ENCODE measurements at regions not wholly inside any gene's neighbourhood (a gene's known extent, or its start where the extent isn't known, plus 50 kb on each side); places are given as distances from the start of the nearest gene placed in this dataset.

DNA sequence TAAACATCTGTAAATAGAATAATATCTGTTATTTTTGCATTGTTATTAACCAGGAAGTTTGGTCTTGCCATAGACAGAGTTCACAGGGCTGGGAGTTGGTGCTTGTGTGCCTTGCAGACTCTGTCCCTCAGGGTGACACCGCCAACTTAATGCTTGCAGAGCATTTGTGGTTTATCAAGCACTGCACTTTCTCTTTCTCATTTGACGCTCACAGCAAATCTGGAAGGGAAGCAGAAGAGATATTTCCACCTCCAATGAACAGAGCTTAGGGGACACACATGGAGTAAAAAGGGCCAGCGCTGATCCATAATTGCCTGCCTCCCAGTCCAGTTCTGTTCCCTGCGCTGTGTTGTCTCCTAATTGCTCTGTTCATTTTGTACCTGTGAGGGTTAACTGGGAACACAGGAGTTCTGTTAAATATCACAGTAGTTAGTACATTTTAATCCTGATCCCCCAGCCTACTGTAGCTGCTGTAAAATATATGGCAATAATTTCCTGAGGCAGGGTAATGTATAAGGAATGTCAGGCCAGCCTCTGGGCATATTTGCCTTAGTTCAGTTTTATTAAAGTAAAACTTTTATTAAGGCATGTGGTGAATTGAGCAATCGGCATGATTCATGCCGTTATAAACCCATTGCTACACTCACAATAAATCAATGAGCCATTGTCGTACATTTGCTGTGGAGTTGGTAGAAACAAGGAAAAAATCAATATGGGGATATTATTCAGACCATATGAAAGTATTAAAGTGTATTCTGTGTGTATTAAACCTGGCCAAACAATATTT is 182.5 kb upstream of the OSR1 start:
- DNase-seq = no peak

- DNase-seq = no peak
Measured at GRCh38 chr2:19538411-19538963, 180.1 kb upstream of the OSR1 start.

- no peak for DNase-seq
Measured at GRCh38 chr2:19536136-19536535, 177.7 kb upstream of the OSR1 start.

DNA sequence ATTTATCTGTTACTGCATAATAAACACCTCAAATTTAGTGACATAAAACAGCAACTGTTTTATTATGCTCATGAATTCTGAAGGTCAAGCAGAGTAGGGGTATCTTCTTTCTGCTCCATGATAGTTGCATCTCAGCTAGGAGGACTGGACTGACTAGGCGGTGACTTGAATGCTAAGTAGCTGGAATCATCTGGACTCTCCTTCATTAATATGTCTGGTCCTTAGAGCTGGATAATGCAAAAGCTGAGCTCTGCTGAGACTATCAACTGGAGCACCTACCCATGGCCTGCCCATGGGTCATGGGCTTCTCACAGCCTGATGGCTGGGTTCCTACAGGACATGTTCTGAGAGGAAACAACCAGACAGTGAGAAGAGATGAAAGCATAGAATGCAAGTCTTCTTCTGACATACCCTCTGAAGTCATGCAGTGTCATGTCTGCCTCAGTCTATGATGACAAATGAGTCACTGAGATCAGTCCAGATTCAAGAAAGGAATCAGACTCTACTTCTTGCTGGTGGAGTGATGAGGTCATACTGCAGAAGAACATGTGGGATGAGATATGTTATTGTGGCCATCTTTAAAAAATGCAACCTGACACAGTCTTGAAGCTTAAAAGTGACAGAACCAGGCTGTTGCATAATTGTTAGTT is 174.2 kb upstream of the OSR1 start:
- no peak for DNase-seq

GRCh38 chr2:19529677-19530076 is 171.3 kb upstream of the OSR1 start:
- no peak for DNase-seq

DNA sequence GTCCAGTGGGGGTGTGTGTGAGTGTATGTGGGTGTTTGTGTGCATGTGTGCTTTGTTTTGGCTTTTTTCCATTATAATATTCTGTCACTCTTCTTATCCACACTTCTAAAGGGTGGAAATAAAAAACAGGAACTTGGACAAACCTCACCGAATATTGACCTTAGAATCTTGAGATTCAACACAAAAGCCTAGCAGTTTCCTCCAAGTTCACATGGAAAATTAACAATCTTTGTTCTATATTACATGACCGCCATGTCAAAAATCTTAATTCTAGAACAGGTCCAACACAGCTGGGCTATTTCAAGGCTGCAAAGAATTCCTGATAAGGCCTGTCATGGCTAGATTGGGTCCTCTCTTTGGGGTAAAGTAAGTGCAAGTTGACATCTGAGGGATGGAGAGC is 169.3 kb upstream of the OSR1 start:
- DNase-seq = no peak

DNA sequence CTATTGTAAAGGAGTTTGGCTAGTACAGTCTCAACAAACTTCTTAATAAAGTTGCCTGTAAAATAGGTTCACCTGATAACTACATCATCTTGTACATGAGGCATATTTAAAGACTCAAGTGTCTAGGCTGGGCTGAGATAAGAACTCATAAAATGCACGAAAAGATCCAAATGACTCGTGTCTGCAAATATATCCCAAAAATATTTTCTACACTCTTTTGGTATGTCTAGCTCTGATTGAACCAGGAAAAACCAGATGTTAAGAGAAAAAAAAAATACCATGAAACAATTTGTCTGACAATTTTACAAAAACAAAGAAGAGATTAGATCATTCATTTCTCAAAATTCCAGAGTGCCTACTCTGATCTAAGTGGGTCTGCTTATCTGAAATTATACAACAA is 166.9 kb upstream of the OSR1 start:
- no peak for DNase-seq

- DNase-seq = no peak
Measured at GRCh38 chr2:19519045-19519444, 160.6 kb upstream of the OSR1 start.

DNA sequence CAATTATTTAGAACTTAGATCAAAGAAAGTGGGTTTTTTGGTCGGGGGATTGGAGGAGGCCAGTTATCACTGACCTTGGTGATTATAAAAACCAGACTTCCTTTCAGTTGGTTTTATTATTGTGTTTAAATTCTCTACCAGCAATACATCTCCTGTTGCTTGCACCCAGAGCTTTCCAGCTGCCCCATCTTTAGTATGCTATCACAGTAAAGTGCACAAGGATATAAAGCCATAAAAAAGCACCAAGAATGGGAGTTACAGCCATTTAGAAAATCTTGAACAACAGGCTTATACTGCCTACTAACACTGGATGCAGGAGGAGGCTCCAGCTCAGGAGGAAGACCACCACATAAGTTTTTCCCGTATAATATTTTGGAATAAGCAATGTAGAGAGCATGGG is 148.7 kb upstream of the OSR1 start:
- DNase-seq = no peak

DNA sequence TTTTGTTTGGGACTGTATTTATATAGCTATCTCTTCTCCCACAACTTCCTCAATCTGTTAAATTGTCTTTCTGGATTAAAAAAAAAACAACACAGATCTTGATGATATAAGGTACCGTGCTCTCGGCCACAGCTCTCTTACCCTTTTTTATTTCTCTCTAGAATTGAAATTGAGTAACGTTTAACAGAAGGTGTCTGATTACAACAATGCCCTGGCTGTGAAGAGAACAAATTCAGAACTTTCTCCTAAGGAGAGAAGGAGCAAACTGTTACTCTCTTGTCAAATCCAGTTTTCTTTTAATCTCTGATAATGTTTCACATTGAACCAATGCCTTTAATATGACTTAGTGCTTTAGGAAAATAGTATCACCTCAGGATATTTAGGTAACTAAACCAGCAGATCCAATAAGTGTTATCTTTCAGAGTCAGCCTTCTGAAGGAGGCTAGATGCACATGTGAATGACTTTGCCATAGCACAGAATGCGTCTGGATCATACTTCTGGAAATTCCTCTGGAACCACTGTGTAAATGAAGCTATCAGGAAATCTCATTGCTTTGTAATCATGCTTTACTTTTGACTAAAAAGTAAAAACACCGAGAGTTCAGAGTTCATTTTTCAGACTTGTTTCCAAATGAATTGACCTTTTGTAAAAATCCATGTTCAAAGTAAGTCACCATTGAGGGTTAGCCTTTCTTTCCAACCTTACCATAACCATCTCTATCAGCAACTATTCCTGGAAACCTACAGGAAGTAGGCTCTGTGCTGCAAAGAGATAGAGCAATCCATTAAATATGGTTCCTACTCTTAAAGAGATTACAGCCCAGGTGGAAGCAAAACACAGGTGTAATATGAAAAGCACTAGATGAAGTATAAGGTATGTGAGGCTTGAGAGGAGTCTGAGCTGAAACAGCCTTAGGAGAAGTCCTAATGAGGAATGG is 147.0 kb upstream of the OSR1 start:
- DNase-seq = no peak

GRCh38 chr2:19504400-19505198 is 146.2 kb upstream of the OSR1 start:
- no peak for DNase-seq

- DNase-seq = no peak
Measured at GRCh38 chr2:19503915-19504314, 145.5 kb upstream of the OSR1 start.

- no peak for DNase-seq
Measured at GRCh38 chr2:19503406-19503805, 145.0 kb upstream of the OSR1 start.

DNA sequence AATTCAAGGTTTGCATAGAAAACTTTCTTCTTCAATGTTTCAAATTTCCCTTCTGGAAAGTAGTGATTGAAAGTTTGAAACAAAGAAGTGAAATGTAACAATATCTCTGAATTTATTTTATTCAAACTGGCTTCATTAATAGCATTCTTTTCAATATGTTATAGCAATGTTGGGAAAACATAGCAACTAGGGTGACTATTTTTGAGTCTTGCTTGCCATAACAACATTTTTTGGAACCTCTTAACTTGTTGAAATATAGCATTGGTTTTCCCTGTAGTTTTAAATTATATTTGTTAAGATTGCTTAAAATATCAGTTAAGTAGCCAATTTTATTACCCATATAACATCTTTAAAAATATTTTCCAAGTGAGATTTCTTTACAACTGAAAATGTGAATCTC is 141.7 kb upstream of the OSR1 start:
- DNase-seq = no peak

- no peak for DNase-seq
Measured at GRCh38 chr2:19496646-19497045, 138.2 kb upstream of the OSR1 start.

DNA sequence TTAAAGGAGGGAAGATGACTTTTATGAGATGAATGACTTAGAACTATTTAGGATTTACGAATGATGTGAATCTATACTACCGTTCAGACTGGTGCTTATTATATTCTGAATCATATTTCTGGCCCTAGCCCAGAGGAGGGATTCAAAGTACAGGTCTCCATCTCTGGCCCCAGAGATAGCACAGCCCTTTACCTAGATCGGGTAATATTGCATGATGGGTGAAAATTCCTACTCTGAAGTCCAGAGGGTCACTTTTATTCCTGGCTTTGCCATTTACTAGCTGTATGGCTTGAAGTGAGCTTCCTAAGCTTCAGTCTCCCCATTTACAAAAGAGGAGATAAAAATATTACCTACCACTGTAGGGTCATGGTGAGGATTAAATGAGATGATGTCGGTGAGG is 135.8 kb upstream of the OSR1 start:
- DNase-seq = no peak

GRCh38 chr2:19491796-19492195 is 133.4 kb upstream of the OSR1 start:
- DNase-seq = no peak

DNA sequence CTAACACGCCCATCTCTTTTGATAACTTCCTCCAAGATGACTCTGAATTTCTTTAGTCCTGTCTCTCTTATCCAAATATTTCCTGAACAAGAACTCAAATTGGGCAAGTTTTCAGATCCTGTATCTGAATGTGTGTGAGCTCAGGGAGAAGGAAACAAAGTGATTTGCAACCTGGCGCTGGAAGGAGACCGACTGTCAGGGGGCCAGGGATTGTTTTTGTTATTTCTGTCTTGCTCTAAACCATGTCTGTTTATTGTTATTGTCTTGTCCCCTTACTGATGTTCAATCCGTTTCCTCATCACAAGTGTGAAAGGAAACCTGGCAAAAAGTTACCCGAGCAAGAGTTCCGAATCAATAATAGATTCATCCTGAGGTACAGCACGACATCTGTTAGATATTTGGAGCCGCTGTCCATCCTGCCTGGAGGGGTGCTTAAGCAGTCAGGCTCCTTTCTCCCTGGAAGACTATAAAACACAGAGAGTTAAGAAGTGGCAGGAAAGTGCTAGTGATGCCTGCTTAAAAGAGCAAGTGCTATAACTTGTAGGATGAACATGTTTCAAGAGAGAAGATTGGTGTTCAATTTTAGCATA is 132.5 kb upstream of the OSR1 start:
- no peak for DNase-seq

- DNase-seq = peak; percentile 1 to 8
Measured at GRCh38 chr2:19488009-19488691, 129.7 kb upstream of the OSR1 start.

DNA sequence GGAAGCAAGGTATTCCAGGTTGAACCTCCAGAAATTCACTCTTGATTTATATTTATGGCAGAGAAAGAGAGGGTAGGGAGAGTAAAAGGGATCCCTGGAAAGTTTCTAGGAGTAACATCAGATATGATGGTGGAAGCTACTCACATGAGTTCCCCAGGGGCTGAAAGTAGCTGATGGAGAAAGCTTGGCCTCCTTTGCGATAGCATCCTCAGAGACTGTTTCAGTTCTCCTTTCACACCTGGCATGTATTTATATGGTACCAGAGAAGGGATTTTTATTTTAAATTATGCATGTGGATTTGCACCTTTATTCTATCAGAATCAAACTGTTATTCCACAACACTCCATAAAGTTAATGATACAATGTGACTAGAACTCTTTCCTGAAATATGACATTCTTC is 126.3 kb upstream of the OSR1 start:
- no peak for DNase-seq

- no peak for DNase-seq
Measured at GRCh38 chr2:19480673-19481072, 122.2 kb upstream of the OSR1 start.

Data from activated CD4-positive, alpha-beta T cell treated with anti-CD3 and anti-CD28 coated beads, Interleukin-2, amount 50 U/mL, for 48 hours (primary cell).